Glutamatergic neuron (in vitro differentiated cells): ENCODE measurements at regions not wholly inside any gene's neighbourhood (a gene's known extent, or its start where the extent isn't known, plus 50 kb on each side); places are given as distances from the start of the nearest gene placed in this dataset.

Experiments used
- DNase-seq: peaks from one replicate; pipeline ENCODE4 v3.0.0; 2022
- H3K27ac Mint-ChIP-seq: one replicate; pipeline ENCODE4 v1.8.0; 2020; ENCODE audit warnings: mild to moderate bottlenecking, mixed read lengths, inconsistent platforms; ENCODE audit not compliant: unreplicated experiment
- H3K27me3 Mint-ChIP-seq: one replicate; pipeline ENCODE4 v1.8.0; 2020; ENCODE audit warnings: mild to moderate bottlenecking, moderate library complexity, mixed read lengths, inconsistent platforms; ENCODE audit not compliant: unreplicated experiment
- H3K36me3 Mint-ChIP-seq: one replicate; pipeline ENCODE4 v1.8.0; 2020; ENCODE audit warnings: mild to moderate bottlenecking, mixed read lengths, inconsistent platforms; ENCODE audit not compliant: unreplicated experiment
- H3K4me1 Mint-ChIP-seq: one replicate; pipeline ENCODE4 v1.8.0; 2020; ENCODE audit warnings: mild to moderate bottlenecking, low read depth, mixed read lengths, inconsistent platforms; ENCODE audit not compliant: unreplicated experiment
- H3K4me3 Mint-ChIP-seq: one replicate; pipeline ENCODE4 v1.8.0; 2020; ENCODE audit warnings: mild to moderate bottlenecking, mixed read lengths, inconsistent platforms; ENCODE audit not compliant: unreplicated experiment
- H3K9me3 Mint-ChIP-seq: one replicate; pipeline ENCODE4 v1.8.0; 2020; ENCODE audit warnings: mild to moderate bottlenecking, moderate library complexity, mixed read lengths, inconsistent platforms; ENCODE audit not compliant: unreplicated experiment
- CTCF ChIP-seq: fragments of 200-600 bp; sonication (generic); IDR thresholded peaks from one replicate; pipeline ENCODE4 v1.5.0; 2021; ENCODE audit not compliant: partially characterized antibody, unreplicated experiment

GRCh38 chr10:107577221-107577620 is 412.7 kb upstream of the SORCS1 start:
- Mint-ChIP-seq H3K27ac (no peak overlapping the region), H3K36me3 (no peaks in the 10 kb centered on the region), H3K27me3 (no peaks in the 10 kb centered on the region), H3K9me3 (peaks cover 1% of the 10 kb centered on the region), H3K4me1 (peaks cover 11% of the 10 kb centered on the region), H3K4me3 (no peak overlapping the region)
- DNase-seq = no peak
- TF ChIP-seq CTCF = no peak

- Mint-ChIP-seq H3K4me3 (no peak overlapping the region), H3K27me3 (no peaks in the 10 kb centered on the region), H3K4me1 (peaks cover 11% of the 10 kb centered on the region), H3K36me3 (no peaks in the 10 kb centered on the region), H3K27ac (no peak overlapping the region), H3K9me3 (peaks cover 1% of the 10 kb centered on the region)
- DNase-seq = no peak
- TF ChIP-seq CTCF = no peak
Measured at GRCh38 chr10:107576746-107577145, 412.2 kb upstream of the SORCS1 start.

- no peak for DNase-seq
- TF ChIP-seq CTCF = no peak
Measured at GRCh38 chr10:107565014-107565413, 400.5 kb upstream of the SORCS1 start.

GRCh38 chr10:107561136-107561650 is 396.7 kb upstream of the SORCS1 start:
- Mint-ChIP-seq H3K27ac (no peak overlapping the region), H3K4me3 (no peak overlapping the region), H3K9me3 (no peaks in the 10 kb centered on the region), H3K4me1 (no peaks in the 10 kb centered on the region), H3K36me3 (peaks cover 4% of the 10 kb centered on the region), H3K27me3 (peaks cover 1% of the 10 kb centered on the region)
- DNase-seq = no peak
- TF ChIP-seq CTCF = no peak

More at GRCh38 chr10:107565014-107565413, 400.5 kb upstream of the SORCS1 start:
- Mint-ChIP-seq H3K4me1 (no peaks in the 10 kb centered on the region), H3K4me3 (no peak overlapping the region), H3K27ac (no peak overlapping the region), H3K9me3 (no peaks in the 10 kb centered on the region), H3K36me3 (peaks cover 10% of the 10 kb centered on the region), H3K27me3 (no peaks in the 10 kb centered on the region)

GRCh38 chr10:107557916-107558315 is 393.4 kb upstream of the SORCS1 start:
- no peaks in the 10 kb centered on the region for H3K36me3 Mint-ChIP-seq
- DNase-seq = no peak
- peaks cover 1% of the 10 kb centered on the region for H3K27me3 Mint-ChIP-seq
- no peak for TF ChIP-seq CTCF
- no peak overlapping the region for H3K4me3 Mint-ChIP-seq
- no peaks in the 10 kb centered on the region for H3K9me3 Mint-ChIP-seq
- H3K27ac Mint-ChIP-seq = no peak overlapping the region
- H3K4me1 Mint-ChIP-seq = peaks cover 5% of the 10 kb centered on the region
